Fibroblast of the conjunctiva (primary cell): ENCODE measurements at regions not wholly inside any gene's neighbourhood (a gene's known extent, or its start where the extent isn't known, plus 50 kb on each side); places are given as distances from the start of the nearest gene placed in this dataset.

Experiments
- DNase-seq: peaks from one replicate; pipeline ENCODE4 v3.0.0-alpha.2; 2010; ENCODE audit warnings: low read depth

- DNase-seq = no peak
Measured at GRCh38 chr10:24128066-24128730, 80.7 kb upstream of the KIAA1217 start.

GRCh38 chr10:24132741-24133140 is 76.2 kb upstream of the KIAA1217 start:
- DNase-seq = no peak

GRCh38 chr10:24133835-24134234 is 75.1 kb upstream of the KIAA1217 start:
- DNase-seq = no peak

GRCh38 chr10:24136070-24136469 is 72.9 kb upstream of the KIAA1217 start:
- no peak for DNase-seq

GRCh38 chr10:24147321-24147720 is 61.6 kb upstream of the KIAA1217 start:
- no peak for DNase-seq

- no peak for DNase-seq
Measured at GRCh38 chr10:24149640-24150039, 59.3 kb upstream of the KIAA1217 start.

GRCh38 chr10:24150853-24151252 is 58.1 kb upstream of the KIAA1217 start:
- no peak for DNase-seq

GRCh38 chr10:24152270-24152669 is 56.7 kb upstream of the KIAA1217 start:
- DNase-seq = no peak

GRCh38 chr10:24153031-24153430 is 55.9 kb upstream of the KIAA1217 start:
- no peak for DNase-seq

GRCh38 chr10:24153537-24153936 is 55.4 kb upstream of the KIAA1217 start:
- DNase-seq = no peak

- DNase-seq = no peak
Measured at GRCh38 chr10:24156686-24157085, 52.3 kb upstream of the KIAA1217 start.

GRCh38 chr10:24157567-24157966 is 51.4 kb upstream of the KIAA1217 start:
- DNase-seq = no peak
